ENCODE measurements at regions not wholly inside any gene's neighbourhood (a gene's known extent, or its start where the extent isn't known, plus 50 kb on each side); places are given as distances from the start of the nearest gene placed in this dataset.
"Not testable (repeated sequence)": the region's sequence is repeated elsewhere in the genome, so short reads cannot be mapped to it uniquely, and the experiment has no call there.

DNA sequence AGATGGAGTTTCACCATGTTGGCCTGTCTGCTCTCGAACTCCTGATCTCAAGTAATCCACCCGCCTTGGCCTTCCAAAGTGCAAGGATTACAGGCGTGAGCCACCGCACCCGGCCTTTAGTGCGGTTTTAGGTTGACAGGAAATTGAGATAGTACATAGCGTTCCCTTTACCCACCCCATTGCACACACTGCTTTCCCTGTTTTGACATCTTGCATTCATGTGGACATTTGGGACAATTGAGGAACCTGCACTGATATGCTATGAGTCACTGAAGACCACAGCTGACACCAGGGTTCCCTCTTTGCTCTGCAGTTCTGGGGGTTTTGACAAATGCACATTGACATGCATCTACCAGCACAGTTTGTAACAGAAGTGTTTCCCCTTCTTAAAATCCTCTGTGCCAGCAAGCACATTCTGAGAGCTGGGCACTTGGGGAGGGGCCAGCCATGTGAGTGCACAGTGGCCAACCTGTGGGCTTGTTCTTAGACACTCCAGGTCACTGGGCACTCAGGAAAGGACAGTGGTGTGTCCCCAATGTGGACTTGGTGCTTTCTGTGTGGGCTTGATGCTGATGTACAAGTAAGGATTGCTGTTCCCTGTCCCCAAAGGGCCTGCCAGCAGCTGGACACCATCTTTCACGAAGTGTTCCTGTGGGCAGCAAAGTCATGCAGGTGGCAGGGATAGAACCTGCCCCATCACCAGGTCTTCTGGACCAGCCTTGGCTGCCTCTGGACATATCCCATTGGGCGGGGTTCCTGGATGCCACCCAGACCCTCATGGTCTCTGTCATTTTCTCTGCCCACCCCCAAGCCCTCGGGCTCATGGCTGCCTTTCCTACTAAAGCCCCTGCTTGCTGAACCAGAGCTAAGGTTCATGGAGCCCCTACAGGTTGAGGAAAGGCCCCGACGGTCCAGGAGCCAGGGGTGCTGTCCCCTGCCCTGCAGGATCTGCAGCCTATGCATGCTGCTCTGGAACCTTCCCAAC lies 579.8 kb downstream of the GLRX3 start:
- no peak for DNase-seq (ENCODE audit: low read depth)

DNA sequence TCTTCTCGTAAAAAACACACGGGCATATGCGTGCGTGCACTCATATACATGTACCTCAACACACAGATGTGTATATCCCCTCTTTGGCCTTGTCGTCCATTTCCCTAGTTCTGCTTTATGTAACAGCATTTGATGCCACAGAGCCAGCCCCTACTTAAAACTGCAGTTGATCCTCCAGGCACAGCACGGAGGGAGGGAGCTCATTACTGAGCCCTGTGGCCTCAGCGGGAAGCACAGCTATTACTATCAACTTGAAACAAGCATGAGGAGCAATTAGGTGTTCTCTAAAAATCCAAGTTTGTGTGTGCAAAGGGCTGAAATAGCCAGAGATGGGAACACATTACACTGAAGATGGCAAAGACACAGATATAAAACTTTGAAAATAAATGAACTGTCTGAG lies 580.9 kb downstream of the GLRX3 start:
- no peak for DNase-seq (ENCODE audit: low read depth)

DNA sequence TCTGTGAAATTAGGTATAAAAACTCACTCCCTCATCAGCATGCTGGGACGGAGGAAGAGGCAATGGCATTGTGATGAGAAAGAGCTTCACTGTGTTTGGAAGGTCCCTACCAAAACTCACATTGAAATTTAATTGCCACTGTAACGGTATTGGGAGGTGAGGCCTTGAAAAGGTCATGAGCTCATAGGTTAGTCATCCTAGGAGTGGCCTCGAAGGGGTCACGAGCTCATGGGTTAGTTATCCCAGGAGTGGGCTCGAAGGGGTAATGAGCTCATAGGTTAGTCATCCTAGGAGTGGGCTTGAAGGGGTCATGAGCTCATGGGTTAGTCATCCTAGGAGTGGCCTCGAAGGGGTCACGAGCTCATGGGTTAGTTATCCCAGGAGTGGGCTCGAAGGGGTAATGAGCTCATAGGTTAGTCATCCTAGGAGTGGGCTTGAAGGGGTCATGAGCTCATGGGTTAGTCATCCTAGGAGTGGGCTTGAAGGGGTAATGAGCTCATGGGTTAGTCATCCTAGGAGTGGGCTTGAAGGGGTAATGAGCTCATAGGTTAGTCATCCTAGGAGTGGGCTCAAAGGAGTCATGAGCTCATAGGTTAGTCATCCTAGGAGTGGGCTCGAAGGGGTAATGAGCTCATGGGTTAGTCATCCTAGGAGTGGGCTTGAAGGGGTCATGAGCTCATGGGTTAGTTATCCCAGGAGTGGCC lies 582.7 kb downstream of the GLRX3 start:
- DNase-seq (ENCODE audit: low read depth), result not testable (repeated sequence)

DNA sequence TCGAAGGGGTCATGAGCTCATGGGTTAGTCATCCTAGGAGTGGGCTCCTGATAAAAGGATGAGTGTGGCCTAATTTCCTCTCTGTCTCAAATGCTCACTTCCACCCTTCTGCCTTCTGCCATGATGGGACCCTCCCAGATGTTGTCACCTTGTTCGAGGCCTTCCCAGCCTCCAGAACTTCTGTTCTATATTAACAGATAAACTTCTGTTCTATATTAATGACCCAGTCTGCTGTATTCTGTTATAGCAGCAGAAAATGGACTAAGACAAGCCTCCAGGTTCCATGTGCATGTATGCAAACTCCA lies 583.2 kb downstream of the GLRX3 start:
- no peak for DNase-seq (ENCODE audit: low read depth)

DNA sequence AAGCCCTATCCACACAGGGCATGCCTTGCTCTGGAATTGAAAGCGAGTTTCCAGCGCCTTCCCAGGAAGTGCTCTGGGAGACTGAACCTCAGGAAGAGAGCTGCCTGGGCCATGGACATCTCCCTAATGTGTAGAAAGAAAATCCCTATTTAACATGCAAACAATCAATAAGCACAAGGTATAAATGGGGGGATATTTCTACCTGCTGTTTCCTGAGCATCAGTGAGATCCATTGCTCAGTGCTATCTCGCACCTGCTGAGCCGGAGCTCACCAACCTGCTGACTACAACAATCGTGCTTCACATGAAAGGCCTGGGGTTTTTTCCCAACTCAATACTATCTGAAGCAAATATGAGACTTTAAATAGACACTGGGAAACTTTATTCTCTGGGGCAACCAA lies 584.0 kb downstream of the GLRX3 start:
- no peak for DNase-seq (ENCODE audit: low read depth)

DNA sequence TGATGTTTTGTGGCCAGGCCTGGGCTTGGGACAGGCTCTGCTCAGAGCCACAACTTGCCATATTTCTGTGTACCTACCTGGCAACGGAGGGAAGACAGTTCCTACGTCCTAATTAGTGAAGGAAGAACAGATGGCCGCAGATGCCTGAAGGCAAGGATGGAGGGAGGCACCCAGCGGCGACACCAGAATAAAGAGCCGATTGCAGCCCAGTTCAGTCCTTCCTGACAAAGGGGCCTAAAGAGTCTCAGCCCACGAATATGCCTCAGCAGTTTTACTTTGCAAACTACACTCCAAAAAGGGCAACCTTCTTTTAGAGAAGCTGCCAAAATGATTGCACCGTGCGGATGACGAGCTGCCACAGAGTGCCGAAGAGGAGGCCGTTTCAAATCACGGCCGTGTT lies 585.8 kb downstream of the GLRX3 start:
- DNase-seq (ENCODE audit: low read depth), result no peak

DNA sequence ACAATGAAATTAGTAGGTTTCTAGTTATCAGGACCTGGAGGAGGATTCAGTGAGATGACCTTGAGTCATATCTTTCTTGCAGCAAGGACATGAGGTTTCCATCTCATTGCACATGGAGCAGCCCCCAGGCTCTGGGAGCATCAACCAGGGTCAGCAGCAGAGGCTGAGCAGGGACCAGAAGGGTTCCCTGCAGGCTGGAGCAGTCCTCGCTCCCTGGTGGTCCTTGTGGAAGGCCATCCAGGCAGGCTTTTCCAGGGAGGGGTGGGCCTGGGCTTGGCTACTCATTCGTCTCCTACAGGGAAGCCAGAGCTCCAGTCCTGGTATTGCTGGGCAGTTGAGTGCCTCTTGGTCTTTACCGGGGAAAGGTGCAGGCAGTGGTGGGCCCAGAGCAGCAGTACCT lies 587.5 kb downstream of the GLRX3 start:
- DNase-seq (ENCODE audit: low read depth), result no peak

DNA sequence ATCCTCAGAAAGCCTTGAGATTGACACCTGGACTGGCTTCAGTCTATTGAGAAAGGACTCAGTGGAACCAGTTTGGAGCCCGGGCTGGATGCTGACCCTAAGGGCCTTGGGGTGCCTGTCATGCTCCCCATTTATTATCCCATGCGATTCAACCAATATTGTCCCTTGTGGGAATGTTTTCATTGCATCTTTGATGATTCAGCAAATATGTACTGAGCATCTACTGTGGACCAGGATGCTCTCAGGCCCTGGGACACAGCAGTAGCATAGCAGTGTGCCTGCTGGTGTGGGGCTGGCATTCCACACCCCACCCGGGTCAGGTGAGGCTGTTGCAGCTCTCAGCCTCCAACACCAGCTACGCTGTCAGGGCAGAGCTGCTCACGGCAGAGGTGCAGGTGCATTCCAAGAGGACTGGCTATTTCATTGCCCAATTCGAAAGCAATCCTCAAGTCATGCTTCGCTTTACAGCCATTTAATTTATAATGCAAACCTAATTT lies 586.0 kb downstream of the TCERG1L start:
- DNase-seq (ENCODE audit: low read depth), result no peak

DNA sequence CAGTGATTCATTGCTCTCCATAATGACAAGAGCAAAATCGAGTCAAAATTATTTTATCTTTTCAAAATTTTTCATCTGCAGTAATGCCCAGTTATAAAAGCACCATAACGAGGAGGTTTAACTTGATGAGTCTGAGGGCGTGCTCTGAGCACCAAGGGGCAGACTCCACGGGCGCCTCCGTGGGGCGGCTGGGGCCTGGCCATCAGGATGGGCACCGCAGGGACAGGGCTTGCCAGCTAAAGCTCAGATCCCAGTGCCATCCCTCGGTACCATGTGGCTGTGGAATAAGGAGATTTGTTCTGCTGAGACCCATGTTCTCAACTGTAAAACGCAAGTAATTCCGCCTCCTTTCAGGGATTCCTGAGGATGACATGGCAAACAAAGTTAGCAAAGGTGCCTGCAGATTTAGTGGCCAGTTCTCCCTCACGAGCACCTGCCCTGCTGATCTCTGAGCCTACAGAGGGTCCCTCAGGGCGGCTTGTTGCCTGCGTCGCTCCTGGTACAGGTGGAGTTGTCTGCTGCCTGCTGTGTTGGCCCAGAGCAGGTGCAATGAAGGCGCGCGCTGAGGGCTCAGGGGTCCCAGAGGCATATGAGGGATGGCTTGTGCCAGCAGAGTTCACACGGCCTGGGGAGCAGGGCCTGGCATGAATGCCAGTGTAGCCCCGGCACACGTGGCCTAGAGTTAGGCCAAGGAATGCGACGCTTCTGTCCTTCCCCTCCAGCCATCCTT lies 584.4 kb downstream of the TCERG1L start:
- DNase-seq (ENCODE audit: low read depth), result no peak

DNA sequence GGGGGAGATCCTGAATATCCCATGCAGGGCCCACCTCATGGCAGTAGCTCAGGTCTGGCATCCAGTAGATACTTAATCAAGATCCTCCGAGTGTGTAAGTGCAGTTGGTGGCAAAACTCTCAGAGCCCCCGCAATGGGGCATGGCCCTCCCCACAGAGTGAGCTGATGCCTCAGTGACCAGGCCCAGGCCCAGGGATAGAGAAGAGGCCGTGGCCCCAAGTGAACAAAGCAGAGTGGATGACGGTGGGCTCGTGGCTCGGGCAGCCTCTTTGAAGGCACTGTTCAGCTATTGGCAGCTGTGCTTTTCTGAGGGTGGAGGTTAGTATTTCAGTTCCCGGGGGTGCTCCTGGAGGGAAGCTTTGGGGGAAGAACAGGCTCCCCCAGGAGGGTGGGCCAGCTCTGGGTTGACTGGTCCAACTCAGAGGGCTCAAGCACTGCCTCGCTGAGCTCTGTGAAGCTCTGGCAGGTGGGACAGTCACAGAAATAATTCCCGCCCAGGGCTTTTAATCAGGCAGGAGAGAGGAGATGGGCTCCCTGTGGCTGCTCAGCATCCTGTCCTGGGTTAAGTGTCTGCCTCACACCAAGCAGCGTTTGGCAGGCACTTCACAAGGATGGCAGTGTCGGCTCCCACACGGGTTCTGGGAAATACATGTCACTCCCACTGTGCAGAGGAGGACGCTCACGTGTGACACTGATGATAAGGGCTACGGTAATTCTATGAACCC lies 583.6 kb downstream of the TCERG1L start:
- DNase-seq (ENCODE audit: low read depth), result no peak

DNA sequence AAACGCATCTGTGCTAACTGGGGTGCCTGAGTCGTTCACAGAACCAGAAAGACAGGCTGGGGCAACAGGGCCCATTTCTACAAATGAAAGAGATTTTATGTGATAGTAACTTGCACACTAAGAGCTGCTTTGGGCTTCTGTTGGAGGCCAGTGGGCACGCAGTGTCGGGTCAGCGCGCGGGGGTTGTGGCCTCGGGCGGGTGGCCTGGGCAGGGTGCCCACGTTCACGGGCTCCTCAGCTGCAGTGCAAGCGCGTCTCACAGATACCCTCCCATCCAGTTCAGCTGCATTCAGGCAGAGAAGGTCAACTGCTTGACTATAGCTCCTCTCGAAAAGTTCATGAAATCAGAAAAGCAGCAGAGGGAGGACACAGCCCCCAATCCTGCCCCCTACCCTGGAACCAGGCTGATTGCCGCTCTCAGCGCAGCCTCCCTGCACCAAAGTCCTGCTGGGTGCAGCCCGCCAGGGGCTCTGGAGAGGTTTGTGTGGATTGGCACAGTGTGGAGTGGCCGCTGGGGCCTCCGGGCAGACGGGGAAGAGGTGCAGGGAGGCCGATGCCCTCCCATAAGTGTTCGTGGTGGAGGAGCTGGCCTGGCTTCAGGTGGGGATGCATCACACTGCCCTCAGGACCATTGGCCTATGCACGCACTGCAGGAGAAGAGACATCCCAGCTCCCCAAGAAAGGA lies 582.8 kb downstream of the TCERG1L start:
- no peak for DNase-seq (ENCODE audit: low read depth)

DNA sequence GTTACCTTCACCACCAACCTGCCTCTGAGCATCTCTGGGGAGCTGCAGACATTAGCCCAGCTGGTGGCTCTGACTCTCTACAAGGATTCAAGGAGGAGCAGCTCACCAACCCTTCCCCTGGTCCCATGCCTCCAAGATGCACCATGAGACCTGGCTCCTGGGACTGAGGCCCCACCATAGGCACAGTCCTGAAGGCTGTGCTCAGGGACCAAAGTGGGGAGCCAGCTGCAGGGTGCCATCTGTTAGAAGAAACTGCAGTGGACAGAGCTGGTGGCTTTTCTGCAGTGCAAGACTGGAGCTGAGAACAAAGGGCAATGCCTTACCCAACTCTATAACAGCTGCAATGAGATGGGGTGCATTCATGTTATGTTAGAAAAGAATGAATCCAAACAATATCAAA lies 581.6 kb downstream of the TCERG1L start:
- no peak for DNase-seq (ENCODE audit: low read depth)

DNA sequence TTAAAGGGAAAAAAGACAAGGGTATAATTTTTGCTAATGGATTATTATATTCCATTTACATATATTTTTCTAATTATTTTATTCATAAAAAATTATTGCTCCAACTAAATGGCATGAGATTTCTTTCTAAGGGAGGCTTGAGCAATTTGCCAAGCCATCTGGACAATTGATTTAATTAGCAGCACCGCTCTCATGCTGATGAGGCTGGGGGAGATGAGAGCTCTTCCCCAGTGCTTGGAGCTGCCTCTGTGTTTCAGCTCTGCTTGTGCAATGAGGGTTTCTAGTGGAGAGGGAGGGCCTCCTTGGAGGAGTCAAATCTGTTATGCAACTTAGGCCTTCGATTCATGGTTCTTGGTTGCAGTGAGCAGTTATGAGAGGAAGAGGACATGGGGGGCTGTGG lies 574.3 kb downstream of the TCERG1L start:
- DNase-seq (ENCODE audit: low read depth), result no peak

DNA sequence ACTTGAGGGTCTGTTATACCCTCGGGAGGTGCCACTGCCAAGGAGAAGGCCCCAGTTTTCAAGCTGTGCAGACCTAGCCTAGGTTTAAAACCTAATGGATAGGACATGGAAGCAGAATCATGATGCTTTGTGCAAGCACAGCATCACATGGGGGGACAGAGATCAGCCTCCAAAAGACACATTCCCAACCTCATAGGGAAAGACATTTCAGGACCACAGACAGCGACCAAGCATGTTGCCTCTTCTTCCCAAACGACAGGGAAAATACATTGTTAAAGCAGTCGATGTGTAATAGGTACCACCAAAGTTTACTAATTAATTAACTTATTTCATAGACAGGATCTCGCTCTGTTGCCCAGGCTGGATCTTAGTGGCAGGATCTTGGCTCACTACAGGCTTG lies 573.9 kb downstream of the TCERG1L start:
- no peak for DNase-seq (ENCODE audit: low read depth)

DNA sequence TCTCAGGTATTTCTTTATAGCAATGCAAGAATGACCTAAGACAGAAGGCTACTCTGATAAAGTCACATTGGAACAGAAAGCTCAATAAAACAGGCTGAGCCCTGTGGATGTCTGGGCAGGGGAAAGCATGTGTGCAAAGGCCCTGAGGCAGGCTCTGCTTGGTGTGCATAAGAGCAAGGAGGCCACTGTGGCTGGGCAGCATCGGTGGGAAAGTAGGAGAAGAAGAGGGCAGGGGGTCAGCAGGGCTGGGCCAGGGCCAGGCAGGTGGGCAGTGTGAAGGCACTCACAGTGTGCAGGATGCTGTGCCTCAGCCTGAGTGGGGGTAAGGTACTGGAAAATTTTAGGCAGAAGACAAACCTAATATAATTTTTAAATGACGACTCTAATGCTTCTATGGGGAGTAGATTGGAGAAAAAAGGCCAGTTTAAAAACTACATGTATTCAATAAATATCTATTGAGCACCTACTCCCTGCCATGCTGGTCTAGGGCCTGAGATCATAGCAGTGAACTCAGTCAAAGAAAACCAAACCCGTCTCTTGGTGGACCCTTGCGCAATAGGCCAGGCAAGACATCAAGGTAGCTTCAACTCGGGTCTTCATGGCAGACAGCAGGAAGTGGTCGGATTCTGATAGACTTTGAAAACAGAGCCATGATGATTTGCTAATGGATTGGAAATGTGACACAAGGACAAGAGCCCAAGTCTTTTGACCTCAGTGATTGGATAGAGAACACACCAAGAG lies 572.3 kb downstream of the TCERG1L start:
- no peak for DNase-seq (ENCODE audit: low read depth)

DNA sequence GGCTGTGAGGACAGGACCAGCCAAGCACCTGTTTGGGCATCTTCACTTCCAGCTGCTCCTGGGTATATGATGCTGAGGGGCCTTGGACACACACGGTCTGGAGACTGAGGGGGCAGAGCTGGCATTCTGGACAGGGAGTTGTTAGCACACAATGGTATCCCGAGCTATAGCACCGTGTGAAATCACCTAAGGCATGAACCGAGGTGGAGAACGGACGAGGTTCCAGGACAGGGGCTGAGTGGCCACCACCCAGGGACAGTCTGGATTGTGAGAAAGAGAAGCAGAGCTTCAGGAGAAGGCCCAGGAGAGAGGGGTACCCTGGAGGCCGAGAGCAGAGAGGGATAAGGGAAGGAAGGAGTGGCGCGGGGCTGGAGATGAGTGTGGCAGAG lies 571.8 kb downstream of the TCERG1L start:
- no peak for DNase-seq (ENCODE audit: low read depth)

DNA sequence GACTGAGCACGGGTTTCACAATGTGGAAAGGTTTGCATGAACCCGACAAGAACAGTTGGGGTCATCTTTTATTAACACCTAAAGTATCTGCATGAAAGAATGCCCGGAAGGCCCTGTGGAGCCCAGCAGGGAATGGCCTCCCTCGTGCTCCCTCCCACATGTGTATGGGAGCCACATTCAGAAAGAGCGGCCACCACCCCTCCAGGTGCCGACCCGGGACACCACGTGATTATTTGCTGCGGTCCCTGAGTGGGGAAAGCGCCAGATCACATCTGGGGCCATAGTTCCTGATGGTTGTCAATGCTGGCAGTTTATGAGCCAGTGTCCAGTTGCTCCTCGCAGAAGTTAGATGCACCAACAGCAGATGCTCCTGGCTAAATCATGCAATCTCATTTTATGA lies 571.4 kb downstream of the TCERG1L start:
- no peak for DNase-seq (ENCODE audit: low read depth)

DNA sequence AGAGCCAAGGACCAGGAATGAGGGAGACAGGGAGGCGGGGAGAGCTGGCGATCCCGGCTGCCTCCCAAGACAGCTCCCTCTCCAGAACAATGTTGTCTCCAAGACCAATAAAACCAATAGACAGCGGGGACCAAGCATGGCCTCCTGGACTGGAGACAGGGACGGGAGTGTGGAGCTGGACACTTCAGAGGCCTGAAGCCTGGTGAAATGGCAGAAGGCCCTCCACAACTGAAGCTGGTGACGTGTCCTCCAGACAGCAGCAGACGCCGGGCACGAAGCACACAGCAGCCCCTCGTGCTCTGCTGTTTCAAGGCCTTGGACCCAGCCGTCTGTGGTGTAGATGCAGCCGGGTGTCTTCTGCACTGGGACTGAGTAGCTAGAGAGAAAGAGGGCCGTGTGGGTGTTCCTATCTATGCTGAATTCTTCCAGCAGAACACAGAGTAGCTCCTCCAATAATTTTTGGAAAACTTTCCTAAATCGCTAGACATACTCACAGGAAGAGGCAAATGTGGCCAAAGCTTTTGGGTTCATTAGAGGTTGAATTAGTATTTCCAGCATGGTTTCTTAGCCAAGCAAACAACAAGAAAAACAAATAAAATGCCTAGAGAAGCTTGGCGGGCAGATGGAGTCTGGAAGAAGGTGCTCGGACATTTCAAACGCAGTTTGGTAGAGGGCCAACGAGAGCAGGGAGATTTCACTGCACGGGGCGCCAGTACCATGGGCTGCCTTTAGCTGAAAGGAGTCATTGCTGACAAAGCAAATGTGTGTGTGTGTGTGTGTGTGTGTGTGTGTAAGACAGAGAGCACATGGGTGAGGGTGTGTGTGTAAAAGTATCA lies 570.4 kb downstream of the TCERG1L start:
- DNase-seq (ENCODE audit: low read depth), result no peak

All from HT1080 (cell line).